ENCODE measurements at regions not wholly inside any gene's neighbourhood (a gene's known extent, or its start where the extent isn't known, plus 50 kb on each side); places are given as distances from the start of the nearest gene placed in this dataset.

DNA sequence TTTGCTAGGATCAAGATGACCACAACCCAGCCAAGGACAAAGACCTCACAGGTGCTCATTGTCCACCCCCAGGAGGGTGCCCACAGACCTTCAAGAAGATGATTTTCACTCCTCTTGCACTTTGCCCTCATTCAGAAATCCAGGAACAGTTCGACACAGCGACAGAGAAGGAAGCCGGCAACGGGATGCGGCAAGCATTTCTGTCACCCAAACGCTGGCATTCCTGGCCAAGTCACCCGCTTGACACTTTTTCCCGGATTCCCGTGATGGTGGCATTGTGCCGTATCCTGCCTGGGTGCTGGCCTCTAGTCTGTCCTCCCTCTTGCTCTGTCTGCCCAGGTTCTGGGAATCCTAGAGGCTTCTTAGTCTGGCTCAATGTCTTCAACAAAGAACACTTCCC, 770.4 kb upstream of the ALG10B start:
- no peak overlapping the region for H3K4me3 ChIP-seq
- H3K9me1 ChIP-seq (ENCODE audit: control insufficient read depth, insufficient read depth, low read length) = no peaks in the 10 kb centered on the region
- no peak overlapping the region for H3K4me2 ChIP-seq (ENCODE audit: insufficient read depth, low read length)
- FAIRE-seq (no peak), DNase-seq (ENCODE audit: extremely low read depth in 1 of 4, low spot score in 3 of 4) (no peak), ATAC-seq (no peak)
- no TSS peak for BruUV-seq (replicated peaks)
- 2% methylated on average over 10 of the region's 10 CpGs for WGBS (ENCODE audit: insufficient coverage, low coverage, missing lambda C conversion rate)
- intact Hi-C loops (cut with micrococcal nuclease) (no loop called here), in situ Hi-C loops (cut with MboI) (no loop called here)
- no peaks in the 10 kb centered on the region for H3K9me3 ChIP-seq (replicated peaks; ENCODE audit: control insufficient read depth, insufficient read depth, low read depth, low read length)
- H3K27me3 ChIP-seq (ENCODE audit: control insufficient read depth in 2 of 2, insufficient read depth in 2 of 2, low read length in 2 of 2) = no peaks in the 10 kb centered on the region
- ChIA-PET POLR2A (no interaction called here), CTCF (ENCODE audit: low intra/inter-chr PET ratio) (no interaction called here)
- peaks cover 0 to 3% of the 10 kb centered on the region in 2 experiments; a peak in 2 of 5 replicates for H3K4me1 ChIP-seq (replicated peaks in 1 of 2; ENCODE audit: control insufficient read depth in 2 of 2, insufficient read depth in 2 of 2, low read length in 2 of 2)
- no peak overlapping the region for H3K9ac ChIP-seq (ENCODE audit: insufficient read depth in 1 of 2, low read depth in 2 of 2, low read length in 2 of 2)
- no peaks in the 10 kb centered on the region for H3K79me2 ChIP-seq (ENCODE audit: control insufficient read depth, insufficient read depth, low read length)
- no peak overlapping the region for H3K27ac ChIP-seq (ENCODE audit: extremely low read depth, low read depth, low read length)
- H2AFZ ChIP-seq (ENCODE audit: low read depth, low read length) = no peak overlapping the region
- TF ChIP-seq RUNX1 (IDR thresholded peaks at IDR 0.05; ENCODE audit: low read depth) (no peak), CTBP1 (IDR thresholded peaks at IDR 0.05; ENCODE audit: borderline replicate concordance) (no peak), SPI1 (IDR thresholded peaks at IDR 0.05; ENCODE audit: borderline replicate concordance, low read depth, low read length) (no peak), SIN3A (IDR thresholded peaks at IDR 0.05; ENCODE audit: borderline replicate concordance in 2 of 2, control insufficient read depth in 1 of 2, low read depth in 2 of 2, low read length in 2 of 2) (no peak), CBFA2T3 (IDR thresholded peaks at IDR 0.05) (no peak), ZNF146 (CRISPR knock-in tag; IDR thresholded peaks at IDR 0.05; ENCODE audit: unreplicated experiment) (no peak), ZNF253 (CRISPR knock-in tag; conservative IDR thresholded peaks at IDR 0.05) (no peak)
- TF ChIP-seq, protein P1, sequence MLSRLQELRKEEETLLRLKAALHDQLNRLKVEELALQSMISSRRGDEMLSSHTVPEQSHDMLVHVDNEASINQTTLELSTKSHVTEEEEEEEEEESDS (CRISPR knock-in tag; IDR thresholded peaks at IDR 0.05) = no peak
- TF ChIP-seq, protein P2, sequence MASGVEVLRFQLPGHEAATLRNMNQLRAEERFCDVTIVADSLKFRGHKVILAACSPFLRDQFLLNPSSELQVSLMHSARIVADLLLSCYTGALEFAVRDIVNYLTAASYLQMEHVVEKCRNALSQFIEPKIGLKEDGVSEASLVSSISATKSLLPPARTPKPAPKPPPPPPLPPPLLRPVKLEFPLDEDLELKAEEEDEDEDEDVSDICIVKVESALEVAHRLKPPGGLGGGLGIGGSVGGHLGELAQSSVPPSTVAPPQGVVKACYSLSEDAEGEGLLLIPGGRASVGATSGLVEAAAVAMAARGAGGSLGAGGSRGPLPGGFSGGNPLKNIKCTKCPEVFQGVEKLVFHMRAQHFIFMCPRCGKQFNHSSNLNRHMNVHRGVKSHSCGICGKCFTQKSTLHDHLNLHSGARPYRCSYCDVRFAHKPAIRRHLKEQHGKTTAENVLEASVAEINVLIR (CRISPR knock-in tag; IDR thresholded peaks at IDR 0.05) = no peak
- no peaks in the 10 kb centered on the region for H3K36me3 ChIP-seq (ENCODE audit: control insufficient read depth, insufficient read depth, low read length)
- H4K20me1 ChIP-seq (replicated peaks; ENCODE audit: control insufficient read depth, insufficient read depth, low read length) = no peaks in the 10 kb centered on the region
